ENCODE measurements at regions not wholly inside any gene's neighbourhood (a gene's known extent, or its start where the extent isn't known, plus 50 kb on each side); places are given as distances from the start of the nearest gene placed in this dataset.

DNA sequence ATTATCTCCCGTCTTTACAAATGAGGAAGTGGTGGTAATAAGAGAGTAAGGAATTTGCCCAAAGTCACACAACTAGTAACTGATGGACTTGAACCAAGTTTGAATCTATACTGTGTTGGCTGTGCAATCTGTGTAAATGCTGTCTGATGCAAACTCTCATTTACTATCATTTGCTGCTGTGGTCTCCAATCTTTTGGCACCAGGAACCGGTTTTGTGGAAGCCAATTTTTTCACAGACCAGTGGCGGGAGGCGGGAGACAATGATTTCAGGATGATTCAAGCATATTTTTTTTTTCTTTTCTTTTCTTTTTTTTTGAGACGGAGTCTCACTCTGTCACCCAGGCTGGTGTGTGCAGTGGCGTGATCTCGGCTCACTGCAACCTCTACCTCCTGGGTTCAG is 450.0 kb upstream of the FZD8 start:
- TF ChIP-seq POLR2A (IDR thresholded peaks at IDR 0.05; ENCODE audit: low read depth, low read length) (no peak), PAX5 (IDR thresholded peaks at IDR 0.05; ENCODE audit: insufficient read depth, low read length, severe bottlenecking) (no peak)

Measured in GM12891 (cell line).